HK-2 (cell line): ENCODE measurements at regions not wholly inside any gene's neighbourhood (a gene's known extent, or its start where the extent isn't known, plus 50 kb on each side); places are given as distances from the start of the nearest gene placed in this dataset.
A peak's percentile ranks its signal among the peaks of the same experiment; 100 is the strongest.

Experiments
- DNase-seq: peaks from one replicate; pipeline ENCODE4 v3.0.0-alpha.2; 2018; ENCODE audit not compliant: unreplicated experiment

- no peak for DNase-seq
Measured at GRCh38 chr7:109930049-109930448, 1160.9 kb upstream of the LRRN3 start.

- no peak for DNase-seq
Measured at GRCh38 chr7:109939207-109939606, 1151.7 kb upstream of the LRRN3 start.

- DNase-seq = no peak
Measured at GRCh38 chr7:109945820-109946518, 1145.0 kb upstream of the LRRN3 start.

GRCh38 chr7:109950256-109950655 lies 1140.7 kb upstream of the LRRN3 start:
- peak; percentile 8 for DNase-seq

- no peak for DNase-seq
Measured at GRCh38 chr7:109950821-109951564, 1139.9 kb upstream of the LRRN3 start.

DNA sequence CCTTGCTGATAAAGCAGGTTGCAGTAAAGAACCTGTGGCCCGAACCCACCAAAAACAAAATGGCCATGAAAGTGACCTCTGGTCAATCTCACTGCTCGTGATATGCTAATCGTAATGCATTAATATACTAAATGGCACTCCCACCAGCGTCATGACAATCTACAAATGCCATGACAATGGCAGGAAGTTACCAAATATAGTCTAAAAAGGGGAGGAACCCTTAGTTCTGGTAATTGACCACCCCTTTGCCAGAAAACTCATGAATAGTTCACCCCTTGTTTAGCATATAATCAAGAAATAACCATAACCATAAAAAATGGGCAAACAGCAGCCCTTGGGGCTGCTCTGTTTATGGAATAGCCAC lies 1139.4 kb upstream of the LRRN3 start:
- no peak for DNase-seq

DNA sequence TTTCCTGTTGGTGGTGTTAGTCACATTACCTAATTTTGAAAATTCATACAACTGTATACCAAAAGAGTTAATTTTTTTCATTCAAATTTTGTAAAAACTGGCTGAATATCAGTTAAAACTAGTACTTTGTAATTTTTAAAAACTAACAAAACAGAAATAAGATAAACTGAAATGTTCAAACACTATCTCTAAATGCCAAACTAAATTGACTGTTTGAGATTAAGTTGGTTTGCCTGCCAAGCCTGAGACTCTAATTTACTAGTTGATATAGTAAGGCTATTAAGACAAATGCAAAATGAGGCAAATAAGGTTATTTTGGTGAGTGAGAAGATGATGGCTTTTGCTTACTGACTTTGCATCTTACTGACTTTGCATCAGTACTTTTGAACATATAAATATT lies 1134.9 kb upstream of the LRRN3 start:
- DNase-seq = no peak

DNA sequence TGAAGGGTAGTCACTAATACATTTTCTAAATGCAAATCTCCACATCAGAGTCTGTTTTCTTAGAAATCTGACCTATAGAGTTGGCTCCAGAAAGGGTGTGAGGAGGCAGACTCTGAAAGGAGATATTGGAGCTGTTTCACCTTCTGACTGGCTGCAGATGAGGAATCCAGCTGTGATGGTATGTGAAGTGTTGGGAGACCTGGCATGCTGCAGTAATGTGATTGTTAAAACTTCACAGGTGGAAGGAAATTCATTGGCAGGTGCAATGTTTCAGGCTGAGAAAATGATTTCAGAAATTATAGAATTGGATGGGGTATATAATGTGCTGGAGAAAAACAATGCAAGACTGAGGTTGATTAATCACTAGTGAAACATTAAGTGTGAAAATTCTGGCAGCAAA lies 1134.0 kb upstream of the LRRN3 start:
- DNase-seq = no peak

DNA sequence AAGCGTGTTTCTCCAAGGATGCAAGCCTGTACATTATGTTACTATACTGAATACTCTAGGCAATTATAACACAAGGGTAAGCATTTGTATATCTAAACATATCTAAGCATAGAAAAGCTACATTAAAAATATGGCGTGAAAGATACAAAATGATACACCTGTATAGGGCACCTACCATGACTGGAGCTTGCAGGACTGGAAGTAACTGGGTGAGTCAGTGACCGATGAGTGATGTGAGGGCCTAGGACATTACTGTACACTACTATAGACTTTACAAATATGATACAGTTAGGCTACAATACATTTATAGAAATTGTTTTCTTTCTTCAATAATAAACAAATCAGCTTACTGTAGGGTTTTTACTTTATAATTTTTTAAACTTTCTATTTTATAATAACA lies 1127.2 kb upstream of the LRRN3 start:
- DNase-seq = no peak

- DNase-seq = no peak
Measured at GRCh38 chr7:109964780-109965179, 1126.1 kb upstream of the LRRN3 start.

DNA sequence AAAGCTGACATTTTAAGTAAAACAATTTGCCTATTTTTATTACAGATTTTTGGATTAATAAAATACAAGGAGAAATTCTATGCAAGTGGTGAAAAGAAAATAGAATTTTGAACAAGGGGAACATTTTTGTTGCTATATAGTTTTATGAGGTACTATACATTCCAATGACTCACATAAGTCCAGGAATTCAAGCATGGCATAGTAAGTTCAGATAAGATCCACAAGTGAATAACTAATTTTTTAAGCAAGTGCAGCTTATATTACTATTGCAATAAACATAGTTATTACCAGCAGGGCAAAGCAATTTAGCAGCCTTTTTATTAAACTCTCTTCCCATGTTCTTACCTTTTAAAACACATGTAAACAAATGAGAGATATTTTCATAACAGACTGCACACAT lies 1123.5 kb upstream of the LRRN3 start:
- no peak for DNase-seq

DNA sequence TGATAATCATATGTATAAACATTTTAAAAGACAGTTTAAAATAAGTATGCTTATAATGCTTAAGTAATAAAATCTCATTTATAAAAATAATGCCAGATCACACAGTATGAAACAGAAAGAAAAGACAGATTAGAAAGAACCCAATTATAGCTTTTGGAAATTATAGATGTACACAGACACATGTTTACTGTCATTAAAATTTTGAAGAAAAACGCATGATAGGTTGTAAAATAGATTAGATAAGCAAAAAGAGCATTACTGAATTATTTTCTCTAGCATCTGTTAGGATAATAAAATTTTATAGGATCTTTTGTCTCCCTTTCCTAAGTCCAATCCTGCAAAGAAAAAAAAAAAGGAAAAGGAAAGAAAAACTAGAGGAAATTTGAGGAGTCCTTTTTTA lies 1107.3 kb upstream of the LRRN3 start:
- DNase-seq = no peak

DNA sequence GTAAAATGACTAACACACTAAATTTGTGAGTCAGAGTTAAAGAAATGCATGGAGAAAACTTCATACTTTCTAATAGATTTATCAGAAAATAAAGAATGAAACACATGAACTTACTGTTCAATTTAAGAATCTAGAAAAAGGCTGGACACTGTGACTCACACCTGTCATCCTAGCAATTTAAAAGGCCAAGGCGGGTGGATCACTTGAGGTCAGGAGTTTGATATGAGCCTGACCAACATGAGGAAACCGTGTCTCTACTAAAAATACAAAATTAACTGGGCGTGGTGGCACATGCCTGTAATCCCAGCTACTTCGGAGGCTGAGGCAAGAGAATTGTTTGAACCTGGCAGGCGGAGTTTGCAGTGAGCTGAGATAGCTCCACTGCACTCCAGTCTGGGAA lies 1106.2 kb upstream of the LRRN3 start:
- no peak for DNase-seq

- DNase-seq = no peak
Measured at GRCh38 chr7:109986701-109987100, 1104.2 kb upstream of the LRRN3 start.

DNA sequence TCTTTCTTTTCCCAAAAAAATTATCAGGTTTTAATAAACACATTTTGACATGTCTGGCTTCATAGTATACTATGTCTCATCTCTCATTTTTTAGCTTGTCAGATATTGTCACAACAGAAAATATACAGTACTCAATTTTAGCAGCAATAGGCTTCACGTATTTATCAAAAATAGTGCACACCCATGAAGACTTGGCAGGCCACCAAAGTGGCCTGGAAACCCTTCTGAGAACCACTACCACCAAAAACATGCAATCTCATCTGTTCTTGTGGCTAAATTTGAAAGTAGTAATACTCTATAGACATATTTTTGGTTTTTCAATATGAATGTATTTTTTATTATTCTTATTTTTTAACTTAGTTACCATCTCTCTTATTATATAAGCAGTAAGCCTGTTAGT lies 1094.5 kb upstream of the LRRN3 start:
- no peak for DNase-seq

DNA sequence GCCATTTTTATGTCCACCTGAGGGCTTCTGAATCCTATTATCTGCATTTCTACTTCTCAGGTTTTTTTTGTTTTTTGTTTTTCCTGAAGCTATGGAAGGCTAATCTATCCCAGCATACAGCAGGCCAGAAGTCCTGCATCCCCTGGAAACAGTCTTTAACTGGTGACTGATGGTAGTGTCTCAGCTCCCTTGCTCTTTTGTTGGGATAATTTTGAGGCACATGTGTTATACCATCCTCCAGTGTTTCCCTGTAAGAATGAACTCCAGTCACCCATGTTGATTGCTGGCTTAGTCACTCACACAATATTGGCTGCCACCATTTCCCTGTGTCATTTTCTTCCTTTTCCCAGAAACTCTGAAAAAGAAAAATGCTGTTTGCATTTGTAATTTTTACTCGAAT lies 1094.0 kb upstream of the LRRN3 start:
- DNase-seq = no peak

DNA sequence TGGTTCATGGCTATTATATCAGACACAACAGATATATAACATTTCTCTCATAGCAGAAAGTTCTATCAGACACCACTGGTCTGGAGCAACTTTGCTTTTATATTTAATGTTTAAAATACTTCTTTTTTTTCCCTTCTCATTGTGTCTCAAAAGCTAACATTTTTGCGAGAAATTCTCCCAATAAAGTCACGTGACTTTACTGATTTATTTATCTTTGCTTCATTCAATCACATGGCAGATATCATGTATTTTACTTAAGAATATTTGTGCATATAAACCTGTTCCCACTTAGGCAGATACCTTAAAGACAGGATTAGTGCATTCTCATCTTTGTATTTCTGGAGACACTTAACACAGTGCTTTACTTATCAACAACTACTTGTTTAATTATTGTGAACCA lies 1093.1 kb upstream of the LRRN3 start:
- DNase-seq = no peak

- DNase-seq = no peak
Measured at GRCh38 chr7:110001254-110001938, 1089.5 kb upstream of the LRRN3 start.

DNA sequence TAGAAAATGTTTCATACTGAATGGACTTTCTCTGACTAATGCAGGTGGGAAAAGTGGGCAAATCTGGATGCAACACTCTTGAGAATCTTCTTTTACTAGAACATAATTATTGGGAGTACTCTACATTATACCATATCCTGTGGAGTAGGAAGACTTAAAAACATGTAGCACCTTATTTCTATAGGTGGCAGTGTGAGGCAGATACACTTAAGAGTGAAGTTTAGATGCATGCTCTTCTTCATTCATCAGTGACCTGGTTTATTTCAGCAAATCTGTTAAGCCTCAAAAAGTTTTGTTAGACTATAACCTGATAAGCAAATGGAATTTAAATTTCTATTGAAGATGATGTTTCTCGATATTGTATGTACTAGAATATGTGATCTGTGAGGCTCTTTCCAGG lies 1087.1 kb upstream of the LRRN3 start:
- no peak for DNase-seq

- DNase-seq = no peak
Measured at GRCh38 chr7:110007320-110008063, 1083.4 kb upstream of the LRRN3 start.

DNA sequence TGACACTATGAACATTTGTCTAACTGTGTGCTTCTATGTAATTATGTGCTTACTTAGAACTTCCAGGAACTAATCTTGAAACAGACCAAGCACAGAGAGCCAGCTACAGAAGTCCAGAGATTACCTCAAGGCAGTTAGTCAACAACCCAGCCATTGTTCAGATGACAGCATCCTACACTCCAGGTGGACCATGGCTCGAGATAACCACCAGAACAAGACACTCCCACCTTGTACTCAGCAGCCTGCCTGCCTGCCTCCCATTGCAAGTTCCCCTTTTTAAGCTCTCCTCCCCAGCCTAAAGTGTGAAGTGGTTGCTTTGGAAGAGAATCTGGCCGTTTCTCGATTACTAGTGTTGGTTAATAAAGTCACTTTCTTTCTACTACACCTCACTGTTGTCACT lies 1080.6 kb upstream of the LRRN3 start:
- DNase-seq = no peak

GRCh38 chr7:110017405-110017804 lies 1073.5 kb upstream of the LRRN3 start:
- no peak for DNase-seq
